ENCODE measurements at regions not wholly inside any gene's neighbourhood (a gene's known extent, or its start where the extent isn't known, plus 50 kb on each side); places are given as distances from the start of the nearest gene placed in this dataset.
"Not testable (repeated sequence)": the region's sequence is repeated elsewhere in the genome, so short reads cannot be mapped to it uniquely, and the experiment has no call there.

- DNase-seq: no peak
Observed at GRCh38 chr12:92257261-92257660, 111.6 kb upstream of the BTG1 start.

- no peak for DNase-seq
Observed at GRCh38 chr12:92255741-92256140, 110.1 kb upstream of the BTG1 start.

- DNase-seq: no peak
Observed at GRCh38 chr12:92253301-92253700, 107.7 kb upstream of the BTG1 start.

GRCh38 chr12:92248977-92249376, 103.3 kb upstream of the BTG1 start:
- DNase-seq: no peak

- DNase-seq: no peak
Observed at GRCh38 chr12:92244036-92244435, 98.4 kb upstream of the BTG1 start.

GRCh38 chr12:92242907-92243306, 97.3 kb upstream of the BTG1 start:
- DNase-seq: no peak

GRCh38 chr12:92237762-92238523, 92.3 kb upstream of the BTG1 start:
- DNase-seq: no peak

- DNase-seq: no peak
Observed at GRCh38 chr12:92237262-92237661, 91.6 kb upstream of the BTG1 start.

GRCh38 chr12:92235703-92236472, 90.2 kb upstream of the BTG1 start:
- DNase-seq: no peak

- DNase-seq: peak; percentile 62 to 63
Observed at GRCh38 chr12:92234533-92234932, 88.9 kb upstream of the BTG1 start.

GRCh38 chr12:92233346-92234015, 87.8 kb upstream of the BTG1 start:
- peak; percentile 60 to 90 for DNase-seq

GRCh38 chr12:92232371-92232932, 86.8 kb upstream of the BTG1 start:
- DNase-seq: peak in 1 of 2 donors; percentile 32

- DNase-seq: peak; percentile 46 to 80
Observed at GRCh38 chr12:92231945-92232344, 86.3 kb upstream of the BTG1 start.

GRCh38 chr12:92231532-92231931, 85.9 kb upstream of the BTG1 start:
- not testable (repeated sequence) for DNase-seq

GRCh38 chr12:92229381-92229780, 83.7 kb upstream of the BTG1 start:
- DNase-seq: no peak

GRCh38 chr12:92226961-92227360, 81.3 kb upstream of the BTG1 start:
- no peak for DNase-seq

- DNase-seq: no peak
Observed at GRCh38 chr12:92226071-92226661, 80.5 kb upstream of the BTG1 start.

GRCh38 chr12:92224685-92225331, 79.2 kb upstream of the BTG1 start:
- DNase-seq: no peak

- DNase-seq: no peak
Observed at GRCh38 chr12:92223481-92223880, 77.8 kb upstream of the BTG1 start.

GRCh38 chr12:92221656-92222315, 76.1 kb upstream of the BTG1 start:
- DNase-seq: no peak

GRCh38 chr12:92218394-92219077, 72.9 kb upstream of the BTG1 start:
- peak; percentile 78 to 87 for DNase-seq

Measured in inflammatory macrophage (primary cell).